ENCODE measurements at regions not wholly inside any gene's neighbourhood (a gene's known extent, or its start where the extent isn't known, plus 50 kb on each side); places are given as distances from the start of the nearest gene placed in this dataset.

DNA sequence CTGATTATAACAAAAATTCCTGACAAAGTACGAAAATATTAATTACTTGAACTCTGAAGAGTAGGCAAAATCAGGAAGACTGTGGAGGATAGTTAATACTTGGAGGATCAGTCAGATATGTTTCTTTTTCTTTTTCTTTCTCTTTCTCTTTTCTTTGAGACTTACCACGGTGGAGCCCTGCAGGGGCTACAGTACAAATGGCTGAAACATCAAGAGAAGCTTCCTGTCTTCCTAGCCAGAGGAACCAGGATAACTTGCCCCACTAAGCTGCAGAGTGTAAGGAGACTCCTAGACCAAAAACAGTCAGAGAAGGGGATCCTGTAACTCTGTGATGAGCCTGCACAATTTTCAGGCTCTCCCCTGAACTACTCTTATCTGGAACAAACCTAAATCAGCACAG, 324.6 kb upstream of the TYRP1 start:
- DNase-seq (ENCODE audit: low read depth): no peak
- TF ChIP-seq, protein P1, sequence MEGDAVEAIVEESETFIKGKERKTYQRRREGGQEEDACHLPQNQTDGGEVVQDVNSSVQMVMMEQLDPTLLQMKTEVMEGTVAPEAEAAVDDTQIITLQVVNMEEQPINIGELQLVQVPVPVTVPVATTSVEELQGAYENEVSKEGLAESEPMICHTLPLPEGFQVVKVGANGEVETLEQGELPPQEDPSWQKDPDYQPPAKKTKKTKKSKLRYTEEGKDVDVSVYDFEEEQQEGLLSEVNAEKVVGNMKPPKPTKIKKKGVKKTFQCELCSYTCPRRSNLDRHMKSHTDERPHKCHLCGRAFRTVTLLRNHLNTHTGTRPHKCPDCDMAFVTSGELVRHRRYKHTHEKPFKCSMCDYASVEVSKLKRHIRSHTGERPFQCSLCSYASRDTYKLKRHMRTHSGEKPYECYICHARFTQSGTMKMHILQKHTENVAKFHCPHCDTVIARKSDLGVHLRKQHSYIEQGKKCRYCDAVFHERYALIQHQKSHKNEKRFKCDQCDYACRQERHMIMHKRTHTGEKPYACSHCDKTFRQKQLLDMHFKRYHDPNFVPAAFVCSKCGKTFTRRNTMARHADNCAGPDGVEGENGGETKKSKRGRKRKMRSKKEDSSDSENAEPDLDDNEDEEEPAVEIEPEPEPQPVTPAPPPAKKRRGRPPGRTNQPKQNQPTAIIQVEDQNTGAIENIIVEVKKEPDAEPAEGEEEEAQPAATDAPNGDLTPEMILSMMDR (conservative IDR thresholded peaks at IDR 0.05; ENCODE audit: low read depth, low read length): no peak
- no peak overlapping the region for H3K4me3 ChIP-seq (ENCODE audit: low read depth, low read length)

DNA sequence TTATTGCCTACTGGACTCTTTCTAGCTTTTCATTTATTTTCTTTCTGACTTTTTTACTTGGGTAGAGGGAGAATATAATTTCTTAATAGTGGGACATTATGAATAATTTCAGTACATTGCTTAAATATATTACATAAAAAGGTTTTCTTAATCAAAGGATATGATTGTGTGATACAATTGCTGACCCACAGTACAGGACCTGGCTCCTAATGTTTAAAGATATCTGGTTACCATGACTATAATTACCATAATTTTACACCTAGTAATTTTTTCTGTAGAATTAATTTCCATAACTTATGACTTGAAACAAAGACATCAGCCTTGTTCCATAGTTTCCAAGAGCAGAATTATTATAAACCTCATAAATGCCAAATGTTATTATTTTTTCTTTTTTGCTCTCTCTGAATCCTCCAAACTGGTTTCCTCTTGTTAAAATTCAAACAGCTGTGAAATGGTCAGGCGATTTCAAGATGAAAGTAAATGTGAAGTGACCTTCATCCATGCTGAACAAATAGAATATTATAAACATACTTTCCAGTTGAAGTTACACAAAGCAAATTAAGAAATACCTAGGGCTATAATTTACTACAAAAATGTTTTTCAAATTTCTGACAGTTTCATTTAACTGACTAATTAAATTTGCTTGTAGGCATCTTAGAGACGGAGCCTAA, 301.2 kb upstream of the TYRP1 start:
- DNase-seq (ENCODE audit: low read depth): no peak
- TF ChIP-seq, protein P1 (conservative IDR thresholded peaks at IDR 0.05; ENCODE audit: low read depth, low read length): no peak
- H3K4me3 ChIP-seq (ENCODE audit: low read depth, low read length): no peak overlapping the region

DNA sequence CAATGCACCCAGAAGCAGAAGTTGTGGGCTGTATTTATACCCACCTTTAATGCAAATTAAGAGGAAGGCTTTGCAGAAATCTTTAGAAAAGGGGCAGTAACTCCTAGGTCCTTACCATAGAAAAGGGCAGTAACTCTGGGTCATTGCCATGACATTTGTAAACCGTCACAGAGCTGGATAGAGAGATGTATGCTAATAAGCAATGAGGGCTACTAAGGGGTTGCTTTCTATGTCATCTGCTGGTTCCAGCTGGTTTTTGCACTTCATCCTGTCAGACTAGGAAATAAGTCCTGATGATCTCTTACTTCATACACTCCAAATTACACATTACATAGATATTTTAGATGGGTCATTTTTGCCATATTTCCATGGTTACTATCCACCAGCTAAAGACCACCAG, 299.1 kb upstream of the TYRP1 start:
- TF ChIP-seq, protein P1 (conservative IDR thresholded peaks at IDR 0.05; ENCODE audit: low read depth, low read length): no peak
- DNase-seq (ENCODE audit: low read depth): no peak
- H3K4me3 ChIP-seq (ENCODE audit: low read depth, low read length): no peak overlapping the region

DNA sequence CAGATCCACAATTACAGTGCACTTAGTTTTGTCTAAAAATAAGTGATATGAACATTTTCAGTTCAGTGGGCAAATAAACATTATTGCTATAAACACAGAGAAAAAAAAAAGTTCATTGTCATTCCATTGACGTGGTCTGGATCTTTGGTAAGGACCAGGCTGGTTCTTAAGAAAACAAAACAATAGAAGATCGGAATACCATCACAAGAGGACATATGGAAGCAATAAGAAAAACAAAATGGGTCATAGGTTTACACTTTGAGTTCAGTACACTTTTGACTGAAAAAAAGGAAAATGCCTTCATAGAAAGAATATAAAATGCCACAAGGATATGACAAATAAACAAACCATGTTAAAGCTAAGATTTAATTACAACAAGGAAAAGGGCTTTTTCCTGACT, 289.5 kb upstream of the TYRP1 start:
- DNase-seq (ENCODE audit: low read depth): no peak
- TF ChIP-seq, protein P1 (conservative IDR thresholded peaks at IDR 0.05; ENCODE audit: low read depth, low read length): no peak
- H3K4me3 ChIP-seq (ENCODE audit: low read depth, low read length): no peak overlapping the region

DNA sequence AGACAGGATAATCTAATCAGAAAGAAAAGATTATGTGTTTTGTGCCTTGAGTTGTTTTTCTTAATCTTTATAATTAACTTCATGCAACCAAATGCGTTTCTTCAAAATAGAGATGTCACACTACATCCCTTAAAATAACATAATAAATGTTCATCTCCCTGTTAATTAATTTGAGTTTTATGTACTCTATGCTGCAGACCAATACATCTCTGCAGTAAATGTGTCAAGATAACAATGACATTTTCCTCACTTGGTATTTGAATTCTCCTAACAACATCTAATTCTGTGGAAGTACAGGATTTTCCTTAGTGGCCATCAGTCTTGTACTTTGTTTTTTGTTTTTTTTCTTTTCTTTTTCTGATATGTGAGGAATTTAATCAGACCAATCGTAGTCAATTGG, 279.2 kb upstream of the TYRP1 start:
- no peak overlapping the region for H3K4me3 ChIP-seq (ENCODE audit: low read depth, low read length)
- DNase-seq (ENCODE audit: low read depth): no peak
- TF ChIP-seq, protein P1 (conservative IDR thresholded peaks at IDR 0.05; ENCODE audit: low read depth, low read length): no peak

DNA sequence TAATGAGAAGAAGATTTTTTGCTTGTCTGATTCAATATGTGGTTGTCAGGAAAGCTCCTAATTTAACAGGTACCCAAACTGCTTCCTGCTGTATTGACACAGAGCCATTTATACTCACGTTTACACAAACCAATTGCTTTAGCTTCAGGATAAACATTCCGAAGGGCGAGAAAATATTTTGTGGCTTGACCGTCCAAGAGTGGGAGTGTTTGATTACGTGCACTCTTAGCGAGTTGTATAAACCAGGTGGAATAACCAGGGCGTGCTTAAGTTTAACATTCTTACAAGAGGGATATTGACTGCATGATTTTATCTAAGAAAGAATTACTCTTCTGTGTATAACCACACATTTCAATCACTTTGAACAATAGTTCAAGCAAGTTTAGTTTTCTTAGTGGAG, 278.7 kb upstream of the TYRP1 start:
- H3K4me3 ChIP-seq (ENCODE audit: low read depth, low read length): no peak overlapping the region
- no peak for DNase-seq (ENCODE audit: low read depth)
- TF ChIP-seq, protein P1 (conservative IDR thresholded peaks at IDR 0.05; ENCODE audit: low read depth, low read length): no peak

DNA sequence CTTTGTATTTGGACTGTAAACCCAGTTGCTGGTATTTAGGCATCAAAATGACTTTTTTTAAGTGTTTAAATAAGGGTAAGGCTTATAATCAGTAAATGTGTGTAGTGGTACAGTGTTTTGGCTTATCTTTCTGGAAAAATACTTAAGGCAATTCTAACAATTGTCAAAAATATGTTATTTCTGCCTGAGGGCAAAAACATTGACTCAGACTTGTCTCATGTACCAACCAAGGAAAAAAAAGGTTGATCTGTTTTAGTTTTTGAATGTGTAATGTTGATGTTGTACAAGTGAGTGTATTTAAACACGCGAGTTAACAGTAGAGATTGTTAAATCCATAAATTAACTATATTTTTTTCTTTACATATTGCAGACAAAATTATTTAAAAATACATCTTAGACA, 277.8 kb upstream of the TYRP1 start:
- DNase-seq (ENCODE audit: low read depth): no peak
- TF ChIP-seq, protein P1 (conservative IDR thresholded peaks at IDR 0.05; ENCODE audit: low read depth, low read length): no peak
- no peak overlapping the region for H3K4me3 ChIP-seq (ENCODE audit: low read depth, low read length)
